ENCODE measurements at regions not wholly inside any gene's neighbourhood (a gene's known extent, or its start where the extent isn't known, plus 50 kb on each side); places are given as distances from the start of the nearest gene placed in this dataset.

GRCh38 chr1:213374369-213374768, 323.3 kb downstream of the RPS6KC1 start:
- peak; percentile 55 for DNase-seq (ENCODE audit: low spot score)

- no peak for DNase-seq (ENCODE audit: low spot score)
Measured at GRCh38 chr1:213375002-213375401, 324.0 kb downstream of the RPS6KC1 start.

GRCh38 chr1:213376862-213377372, 325.9 kb downstream of the RPS6KC1 start:
- DNase-seq (ENCODE audit: low spot score): no peak

- DNase-seq (ENCODE audit: low spot score): no peak
Measured at GRCh38 chr1:213380865-213381264, 329.8 kb downstream of the RPS6KC1 start.

GRCh38 chr1:213381572-213382084, 330.6 kb downstream of the RPS6KC1 start:
- no peak for DNase-seq (ENCODE audit: low spot score)

GRCh38 chr1:213383465-213383864, 332.4 kb downstream of the RPS6KC1 start:
- no peak for DNase-seq (ENCODE audit: low spot score)

- no peak for DNase-seq (ENCODE audit: low spot score)
Measured at GRCh38 chr1:213385201-213385600, 334.2 kb downstream of the RPS6KC1 start.

- DNase-seq (ENCODE audit: low spot score): no peak
Measured at GRCh38 chr1:213385806-213386324, 334.8 kb downstream of the RPS6KC1 start.

GRCh38 chr1:213387380-213388015, 336.5 kb downstream of the RPS6KC1 start:
- DNase-seq (ENCODE audit: low spot score): no peak

GRCh38 chr1:213388199-213388598, 337.2 kb downstream of the RPS6KC1 start:
- no peak for DNase-seq (ENCODE audit: low spot score)

- no peak for DNase-seq (ENCODE audit: low spot score)
Measured at GRCh38 chr1:213389061-213389581, 338.1 kb downstream of the RPS6KC1 start.

GRCh38 chr1:213391445-213391844, 340.4 kb downstream of the RPS6KC1 start:
- DNase-seq (ENCODE audit: low spot score): no peak

GRCh38 chr1:213393860-213394259, 342.8 kb downstream of the RPS6KC1 start:
- no peak for DNase-seq (ENCODE audit: low spot score)

- no peak for DNase-seq (ENCODE audit: low spot score)
Measured at GRCh38 chr1:213394837-213395236, 343.8 kb downstream of the RPS6KC1 start.

- no peak for DNase-seq (ENCODE audit: low spot score)
Measured at GRCh38 chr1:213397638-213398037, 346.6 kb downstream of the RPS6KC1 start.

GRCh38 chr1:213399695-213400094, 348.7 kb downstream of the RPS6KC1 start:
- DNase-seq (ENCODE audit: low spot score): no peak

GRCh38 chr1:213409208-213409631, 358.2 kb downstream of the RPS6KC1 start:
- no peak for DNase-seq (ENCODE audit: low spot score)

GRCh38 chr1:213409971-213410370, 358.9 kb downstream of the RPS6KC1 start:
- no peak for DNase-seq (ENCODE audit: low spot score)

- no peak for DNase-seq (ENCODE audit: low spot score)
Measured at GRCh38 chr1:213414346-213414745, 363.3 kb downstream of the RPS6KC1 start.

GRCh38 chr1:213414911-213415310, 363.9 kb downstream of the RPS6KC1 start:
- DNase-seq (ENCODE audit: low spot score): no peak

GRCh38 chr1:213415691-213416380, 364.8 kb downstream of the RPS6KC1 start:
- DNase-seq (ENCODE audit: low spot score): no peak

GRCh38 chr1:213416461-213417224, 365.6 kb downstream of the RPS6KC1 start:
- DNase-seq (ENCODE audit: low spot score): no peak
